ENCODE measurements at regions not wholly inside any gene's neighbourhood (a gene's known extent, or its start where the extent isn't known, plus 50 kb on each side); places are given as distances from the start of the nearest gene placed in this dataset.

- no peak for TF ChIP-seq MAX (IDR thresholded peaks at IDR 0.05)
Measured at GRCh38 chr12:115835445-115835844, 442.0 kb downstream of the MED13L start (continued).

- Histone ChIP-seq H3K27me3 (ENCODE audit: insufficient read depth, low read length) (no peaks in the 10 kb centered on the region), H2AFZ (ENCODE audit: low read depth, low read length, poor library complexity, severe bottlenecking) (no peak overlapping the region), H3K4me2 (ENCODE audit: low read length) (no peak overlapping the region), H3K9ac (ENCODE audit: low read length) (no peak overlapping the region), H3K4me3 (replicated peaks in 1 of 2; ENCODE audit: low read depth in 1 of 2, low read length in 2 of 2) (no peak overlapping the region), H3K27ac (ENCODE audit: low read depth, low read length) (no peak overlapping the region), H3K36me3 (ENCODE audit: control insufficient read depth in 1 of 2, insufficient read depth in 2 of 2, low read length in 2 of 2) (no peaks in the 10 kb centered on the region), H3K4me1 (ENCODE audit: control insufficient read depth in 1 of 2, insufficient read depth in 2 of 2, low read length in 2 of 2) (no peaks in the 10 kb centered on the region), H3K79me2 (ENCODE audit: insufficient read depth, low read length) (no peaks in the 10 kb centered on the region), H3K9me2 (ENCODE audit: insufficient read depth) (no peaks in the 10 kb centered on the region), H3K9me3 (ENCODE audit: control insufficient read depth in 1 of 2, insufficient read depth in 1 of 2, low read depth in 1 of 2, low read length in 2 of 2) (no peaks in the 10 kb centered on the region), H4K20me1 (ENCODE audit: insufficient read depth) (no peaks in the 10 kb centered on the region)
- BruUV-seq (replicated peaks), result no TSS peak
- ATAC-seq (no peak), DNase-seq (ENCODE audit: low read depth, low spot score) (no peak)
- intact Hi-C loops (cut with micrococcal nuclease), result no loop called here
- ChIA-PET RAD21 (ENCODE audit: low non-redundant PET in 1 of 2, low total read pairs in 2 of 2, uncharacterized antibody in 2 of 2, unreplicated experiment in 2 of 2) (no interaction called here), POLR2A (interaction anchor here (0.7 kb wide), 1 partner anchor 1280 kb away, joined by 5 read pairs; no protein-coding TSS in a partner anchor), CTCF (no interaction called here)
- TF ChIP-seq ATF3 (IDR thresholded peaks at IDR 0.05) (no peak), ZFX (IDR thresholded peaks at IDR 0.05) (no peak), SP1 (IDR thresholded peaks at IDR 0.05; ENCODE audit: low read depth) (no peak), CBX3 (IDR thresholded peaks at IDR 0.05; ENCODE audit: low read depth) (no peak), TCF7L2 (IDR thresholded peaks at IDR 0.05; ENCODE audit: borderline replicate concordance, extremely low read depth, insufficient read depth, insufficient read length) (no peak), ELF1 (IDR thresholded peaks at IDR 0.05; ENCODE audit: borderline replicate concordance, low read depth) (no peak), JUND (IDR thresholded peaks at IDR 0.05) (no peak), REST (IDR thresholded peaks at IDR 0.05; ENCODE audit: low read depth) (no peak), POLR2A (IDR thresholded peaks at IDR 0.05; ENCODE audit: borderline replicate concordance, extremely low read depth, insufficient read depth, insufficient read length) (no peak), CTCF (IDR thresholded peaks at IDR 0.05 in 2 of 3, conservative IDR thresholded peaks at IDR 0.05 in 1 of 3; ENCODE audit: borderline replicate concordance in 1 of 3, insufficient read depth in 1 of 3, low read depth in 2 of 3, low read length in 2 of 3) (no peak), POLR2AphosphoS5 (IDR thresholded peaks at IDR 0.05; ENCODE audit: low read depth, low read length) (no peak), CEBPB (IDR thresholded peaks at IDR 0.05; ENCODE audit: low read depth) (no peak), YY1 (IDR thresholded peaks at IDR 0.05; ENCODE audit: extremely low read depth, insufficient replicate concordance, low read depth, low read length) (no peak)
Measured at GRCh38 chr12:115833704-115834103, 443.8 kb downstream of the MED13L start.

Measured in HCT116 (cell line).